Right lobe of liver (tissue), 1 donor: ENCODE measurements at regions not wholly inside any gene's neighbourhood (a gene's known extent, or its start where the extent isn't known, plus 50 kb on each side); places are given as distances from the start of the nearest gene placed in this dataset.

Experiments used
- small RNA-seq, 2 experiments: library from RNA; depleted of rRNA; stranded (forward); fragments of <200 nt; gene quantifications; one replicate each; pipeline ENCODE3, GENCODE V24; 2016

Small RNA genes lying in the stretch of these regions (small RNA-seq; reads per million reads assigned to genes)
- gene LINC00328-2P (0 reads per million in 2 experiments), gene RNA5SP24 (0 reads per million in 2 experiments), gene RNU6-55P (0 reads per million in 2 experiments), gene RNU6-76P (0 reads per million in 2 experiments)
